Neural cell (in vitro differentiated cells): ENCODE measurements at regions not wholly inside any gene's neighbourhood (a gene's known extent, or its start where the extent isn't known, plus 50 kb on each side); places are given as distances from the start of the nearest gene placed in this dataset.

ENCODE experiments used
- EP300 ChIP-seq: fragments of 450-650 bp; conservative IDR thresholded peaks from 2 replicates; pipeline ENCODE4 v1.6.1; 2014; ENCODE audit warnings: antibody characterized with exemption, mild to moderate bottlenecking, moderate library complexity; ENCODE audit not compliant: poor library complexity, severe bottlenecking
- EZH2 ChIP-seq: fragments of 200-600, 300-800 bp; shearing (Covaris generic), sonication (generic); IDR thresholded peaks from 2 replicates; pipeline ENCODE4 v1.6.1; 2014; ENCODE audit warnings: antibody characterized with exemption, low read length, borderline replicate concordance, mild to moderate bottlenecking; ENCODE audit not compliant: insufficient read depth, poor library complexity, severe bottlenecking
- MXI1 ChIP-seq: fragments of 450-650 bp; conservative IDR thresholded peaks from 2 replicates; pipeline ENCODE4 v1.6.1; 2014; ENCODE audit warnings: antibody characterized with exemption, mild to moderate bottlenecking; ENCODE audit not compliant: poor library complexity, severe bottlenecking
- POLR2AphosphoS5 ChIP-seq: IDR thresholded peaks from 2 replicates; pipeline ENCODE4 v1.6.1; 2012
- RAD21 ChIP-seq: fragments of 450-650 bp; conservative IDR thresholded peaks from 2 replicates; pipeline ENCODE4 v1.6.1; 2014; ENCODE audit warnings: antibody characterized with exemption, mild to moderate bottlenecking, moderate library complexity
- SMC3 ChIP-seq: fragments of 450-650 bp; conservative IDR thresholded peaks from 2 replicates; pipeline ENCODE4 v1.6.1; 2014; ENCODE audit warnings: antibody characterized with exemption, mild to moderate bottlenecking, moderate library complexity; ENCODE audit not compliant: poor library complexity
- TAF1 ChIP-seq: IDR thresholded peaks from 2 replicates; pipeline ENCODE4 v1.6.1; 2012; ENCODE audit warnings: low read depth
- TF ChIP-seq, protein P1 (sequence below): fragments of 450-650 bp; IDR thresholded peaks from 2 replicates; pipeline ENCODE4 v1.5.1; 2014; ENCODE audit warnings: antibody characterized with exemption, mild to moderate bottlenecking, moderate library complexity; ENCODE audit not compliant: poor library complexity, severe bottlenecking
- TF ChIP-seq, protein P2 (sequence below): IDR thresholded peaks from 2 replicates; pipeline ENCODE4 v1.6.1; 2012; ENCODE audit warnings: borderline replicate concordance

DNA sequence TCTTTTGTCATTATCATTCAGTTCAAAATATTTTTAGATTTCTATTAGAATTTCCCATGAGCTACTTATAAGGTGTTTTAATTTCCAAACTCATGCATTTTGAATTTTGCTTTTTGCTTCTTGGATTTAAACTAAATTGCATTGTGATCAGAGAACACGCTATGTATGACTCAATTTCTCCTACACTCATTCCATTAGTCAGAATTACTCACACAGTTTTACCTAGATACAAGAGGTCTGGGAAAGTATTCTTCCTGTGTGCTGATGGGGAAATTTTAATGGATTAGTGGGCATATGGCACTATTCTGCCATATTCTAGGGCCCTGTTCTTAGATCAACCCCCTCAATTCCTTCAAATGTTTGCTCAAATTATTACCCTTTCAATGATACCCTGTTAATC lies 49.9 kb upstream of the BMP5 start:
- TF ChIP-seq, protein P1, sequence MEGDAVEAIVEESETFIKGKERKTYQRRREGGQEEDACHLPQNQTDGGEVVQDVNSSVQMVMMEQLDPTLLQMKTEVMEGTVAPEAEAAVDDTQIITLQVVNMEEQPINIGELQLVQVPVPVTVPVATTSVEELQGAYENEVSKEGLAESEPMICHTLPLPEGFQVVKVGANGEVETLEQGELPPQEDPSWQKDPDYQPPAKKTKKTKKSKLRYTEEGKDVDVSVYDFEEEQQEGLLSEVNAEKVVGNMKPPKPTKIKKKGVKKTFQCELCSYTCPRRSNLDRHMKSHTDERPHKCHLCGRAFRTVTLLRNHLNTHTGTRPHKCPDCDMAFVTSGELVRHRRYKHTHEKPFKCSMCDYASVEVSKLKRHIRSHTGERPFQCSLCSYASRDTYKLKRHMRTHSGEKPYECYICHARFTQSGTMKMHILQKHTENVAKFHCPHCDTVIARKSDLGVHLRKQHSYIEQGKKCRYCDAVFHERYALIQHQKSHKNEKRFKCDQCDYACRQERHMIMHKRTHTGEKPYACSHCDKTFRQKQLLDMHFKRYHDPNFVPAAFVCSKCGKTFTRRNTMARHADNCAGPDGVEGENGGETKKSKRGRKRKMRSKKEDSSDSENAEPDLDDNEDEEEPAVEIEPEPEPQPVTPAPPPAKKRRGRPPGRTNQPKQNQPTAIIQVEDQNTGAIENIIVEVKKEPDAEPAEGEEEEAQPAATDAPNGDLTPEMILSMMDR: no peak
- no peak for TF ChIP-seq EZH2
- no peak for TF ChIP-seq POLR2AphosphoS5
- TF ChIP-seq EP300: no peak
- TF ChIP-seq, protein P2, sequence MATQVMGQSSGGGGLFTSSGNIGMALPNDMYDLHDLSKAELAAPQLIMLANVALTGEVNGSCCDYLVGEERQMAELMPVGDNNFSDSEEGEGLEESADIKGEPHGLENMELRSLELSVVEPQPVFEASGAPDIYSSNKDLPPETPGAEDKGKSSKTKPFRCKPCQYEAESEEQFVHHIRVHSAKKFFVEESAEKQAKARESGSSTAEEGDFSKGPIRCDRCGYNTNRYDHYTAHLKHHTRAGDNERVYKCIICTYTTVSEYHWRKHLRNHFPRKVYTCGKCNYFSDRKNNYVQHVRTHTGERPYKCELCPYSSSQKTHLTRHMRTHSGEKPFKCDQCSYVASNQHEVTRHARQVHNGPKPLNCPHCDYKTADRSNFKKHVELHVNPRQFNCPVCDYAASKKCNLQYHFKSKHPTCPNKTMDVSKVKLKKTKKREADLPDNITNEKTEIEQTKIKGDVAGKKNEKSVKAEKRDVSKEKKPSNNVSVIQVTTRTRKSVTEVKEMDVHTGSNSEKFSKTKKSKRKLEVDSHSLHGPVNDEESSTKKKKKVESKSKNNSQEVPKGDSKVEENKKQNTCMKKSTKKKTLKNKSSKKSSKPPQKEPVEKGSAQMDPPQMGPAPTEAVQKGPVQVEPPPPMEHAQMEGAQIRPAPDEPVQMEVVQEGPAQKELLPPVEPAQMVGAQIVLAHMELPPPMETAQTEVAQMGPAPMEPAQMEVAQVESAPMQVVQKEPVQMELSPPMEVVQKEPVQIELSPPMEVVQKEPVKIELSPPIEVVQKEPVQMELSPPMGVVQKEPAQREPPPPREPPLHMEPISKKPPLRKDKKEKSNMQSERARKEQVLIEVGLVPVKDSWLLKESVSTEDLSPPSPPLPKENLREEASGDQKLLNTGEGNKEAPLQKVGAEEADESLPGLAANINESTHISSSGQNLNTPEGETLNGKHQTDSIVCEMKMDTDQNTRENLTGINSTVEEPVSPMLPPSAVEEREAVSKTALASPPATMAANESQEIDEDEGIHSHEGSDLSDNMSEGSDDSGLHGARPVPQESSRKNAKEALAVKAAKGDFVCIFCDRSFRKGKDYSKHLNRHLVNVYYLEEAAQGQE: no peak
- no peak for TF ChIP-seq RAD21
- TF ChIP-seq SMC3: no peak
- TF ChIP-seq TAF1: no peak
- TF ChIP-seq MXI1: no peak
